GM21737 (cell line): ENCODE measurements at regions not wholly inside any gene's neighbourhood (a gene's known extent, or its start where the extent isn't known, plus 50 kb on each side); places are given as distances from the start of the nearest gene placed in this dataset.

Experiments used
- ATAC-seq: cut with Tn5 transposase; IDR thresholded peaks from one replicate; pipeline ENCODE4 v1.9.1; 2021; ENCODE audit warnings: mild to moderate bottlenecking, moderate library complexity; ENCODE audit not compliant: unreplicated experiment

GRCh38 chr5:107266100-107266499 lies 404.6 kb downstream of the EFNA5 start:
- no peak for ATAC-seq

GRCh38 chr5:107265193-107265592 lies 405.5 kb downstream of the EFNA5 start:
- no peak for ATAC-seq

DNA sequence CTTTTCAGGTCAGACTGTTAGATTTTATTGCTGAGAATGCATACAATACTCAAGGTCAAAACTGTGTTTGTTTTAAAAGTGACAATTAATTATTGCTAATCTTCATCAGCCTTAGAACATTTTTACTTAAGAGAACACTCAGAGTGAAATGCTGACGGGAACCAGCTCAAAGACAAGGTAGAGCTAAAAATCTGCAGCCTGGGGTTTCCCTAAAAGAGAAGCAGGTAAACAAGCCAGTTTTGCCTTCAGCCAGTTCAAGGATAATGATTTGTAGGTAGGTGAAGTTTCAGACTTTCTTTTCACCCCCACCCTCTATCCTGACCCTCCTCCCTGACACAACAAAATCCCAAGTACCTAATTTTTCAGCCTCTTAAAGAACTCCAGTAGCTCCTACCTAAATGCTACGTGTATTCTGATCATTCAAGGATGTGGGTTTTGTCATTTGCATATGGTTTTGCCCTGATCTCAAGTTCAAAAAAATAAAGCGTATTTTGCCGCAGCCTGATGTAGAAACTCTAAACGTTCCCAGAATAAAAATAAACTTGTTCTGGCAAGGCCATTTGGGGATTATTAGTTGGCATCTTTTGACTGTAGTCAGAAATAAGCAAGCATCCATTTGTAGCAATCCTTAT lies 407.2 kb downstream of the EFNA5 start:
- ATAC-seq, result peak; percentile 92

DNA sequence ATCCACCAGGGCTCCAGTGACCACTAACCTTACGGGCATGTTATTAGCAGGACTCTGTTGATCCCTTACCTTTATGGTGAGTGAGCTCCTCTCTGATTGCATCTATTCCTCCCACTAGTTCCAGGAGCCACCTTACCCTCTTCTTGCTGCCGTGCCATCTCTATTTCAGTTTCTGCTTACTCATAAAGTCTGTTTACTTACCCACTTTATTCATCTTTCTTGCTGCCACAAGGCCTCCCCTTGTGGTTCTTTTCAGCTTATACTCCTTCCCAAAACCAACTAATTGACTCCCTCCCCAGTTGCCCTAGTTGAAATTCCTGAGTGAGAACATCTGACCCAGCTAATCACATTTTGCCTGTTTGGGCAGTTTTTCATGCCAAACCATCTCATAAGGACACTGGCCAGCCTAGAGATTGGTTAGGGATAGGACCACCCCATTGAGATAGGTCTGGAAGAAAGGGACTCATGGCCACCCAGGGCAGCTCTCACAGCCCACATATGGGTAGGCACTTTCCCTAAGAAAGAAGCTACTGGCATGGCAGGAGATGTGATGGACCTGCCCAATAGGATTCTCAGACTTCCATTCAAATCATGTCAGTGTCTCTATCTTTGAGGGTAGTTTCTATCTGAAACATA lies 412.7 kb downstream of the EFNA5 start:
- ATAC-seq, result peak; percentile 77

GRCh38 chr5:107254902-107255234 lies 415.9 kb downstream of the EFNA5 start:
- no peak for ATAC-seq

- no peak for ATAC-seq
Observed at GRCh38 chr5:107254214-107254901, 416.4 kb downstream of the EFNA5 start.

DNA sequence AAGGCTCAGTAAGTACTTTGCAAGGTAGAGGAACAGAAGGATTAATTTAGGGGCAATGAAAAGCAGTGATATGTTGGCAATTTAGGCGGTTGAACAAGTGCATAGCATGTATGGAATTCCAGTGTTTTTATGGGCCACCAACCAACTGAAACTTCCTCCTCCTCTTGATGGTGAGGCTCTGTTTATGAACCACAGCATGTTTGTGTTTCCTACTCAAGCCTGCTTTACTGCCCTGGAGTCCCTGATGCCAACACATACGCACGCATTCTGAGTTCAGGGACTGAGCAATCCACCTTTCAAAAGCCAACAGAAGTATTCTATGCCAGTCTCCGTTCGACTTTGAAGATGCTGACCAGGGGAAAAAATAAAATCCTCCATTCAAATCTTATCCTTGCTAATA lies 417.5 kb downstream of the EFNA5 start:
- no peak for ATAC-seq

DNA sequence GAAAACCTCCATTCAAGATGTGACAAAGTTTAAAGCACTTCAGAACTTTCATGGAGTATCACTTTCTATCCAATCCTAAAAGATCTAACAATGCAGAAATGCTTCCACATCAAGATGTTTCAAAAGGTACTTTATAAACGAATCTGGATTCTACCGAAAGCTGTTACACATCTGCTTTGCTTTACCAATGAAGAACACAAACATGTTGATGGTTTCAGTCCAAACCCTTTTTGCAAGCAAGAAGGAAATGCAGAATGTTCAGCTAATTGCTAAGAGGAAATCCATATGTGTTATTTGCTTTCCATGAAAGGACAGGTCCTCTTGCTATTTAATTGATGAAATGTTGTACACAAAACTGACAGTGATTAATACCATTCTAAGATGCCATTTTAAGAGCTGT lies 419.6 kb downstream of the EFNA5 start:
- no peak for ATAC-seq

- no peak for ATAC-seq
Observed at GRCh38 chr5:107248066-107248695, 422.6 kb downstream of the EFNA5 start.

- ATAC-seq, result no peak
Observed at GRCh38 chr5:107247427-107247826, 423.3 kb downstream of the EFNA5 start.

GRCh38 chr5:107243220-107243579 lies 427.5 kb downstream of the EFNA5 start:
- ATAC-seq, result no peak

DNA sequence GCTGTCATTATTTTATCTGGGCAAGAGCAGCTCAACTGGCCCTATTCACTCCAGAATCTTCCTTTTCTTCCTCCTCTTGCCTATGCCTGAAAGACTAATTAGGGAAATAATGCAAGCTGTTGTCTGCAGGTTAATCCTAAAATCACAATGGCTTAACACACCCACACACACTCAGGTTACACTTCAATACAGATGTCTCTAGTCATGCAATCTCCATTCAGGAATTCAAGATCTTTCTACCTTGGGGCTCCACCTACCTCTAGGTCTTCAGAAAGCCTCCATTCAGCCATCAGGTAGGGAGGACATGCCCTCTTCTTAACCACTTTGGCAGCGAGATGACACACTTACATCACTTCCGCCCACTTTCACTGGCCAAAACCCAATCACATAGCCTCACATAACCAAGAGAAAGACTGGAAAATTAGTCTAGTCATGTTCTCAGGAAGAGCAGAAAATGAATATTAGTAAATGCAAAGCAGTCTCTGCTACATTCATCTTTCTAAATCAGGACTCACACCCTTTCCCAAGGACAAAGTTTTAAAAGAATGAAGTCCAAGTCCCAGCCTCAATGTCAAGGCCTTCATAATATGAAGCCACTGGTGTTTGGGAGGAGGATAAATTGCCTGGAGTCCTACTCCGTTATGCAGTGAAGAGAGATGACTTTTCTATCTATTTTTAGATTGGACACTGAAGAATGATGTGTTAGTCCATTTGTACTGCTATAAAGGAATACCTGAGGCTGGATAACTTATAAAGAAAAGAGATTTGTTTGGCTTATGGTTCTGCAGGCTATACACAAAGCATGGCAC lies 428.1 kb downstream of the EFNA5 start:
- ATAC-seq, result no peak

DNA sequence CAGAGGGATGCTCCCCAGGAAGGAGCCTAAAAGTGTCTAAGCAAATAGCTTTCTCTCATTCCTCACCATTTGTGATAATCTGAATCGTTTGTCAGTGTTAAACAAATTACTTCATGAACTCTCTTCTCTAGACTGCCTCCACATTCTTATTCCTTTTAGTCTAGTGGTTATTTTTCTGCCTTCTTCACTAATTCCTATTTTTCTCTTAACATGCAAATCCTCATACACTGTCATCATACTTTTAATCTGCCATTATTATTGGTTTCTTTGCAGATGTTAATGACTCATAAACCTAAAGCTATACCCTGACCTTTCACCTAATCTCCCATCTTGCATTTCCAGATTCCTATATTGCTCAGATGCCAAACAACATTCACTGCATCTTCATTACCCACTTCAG lies 428.9 kb downstream of the EFNA5 start:
- no peak for ATAC-seq

DNA sequence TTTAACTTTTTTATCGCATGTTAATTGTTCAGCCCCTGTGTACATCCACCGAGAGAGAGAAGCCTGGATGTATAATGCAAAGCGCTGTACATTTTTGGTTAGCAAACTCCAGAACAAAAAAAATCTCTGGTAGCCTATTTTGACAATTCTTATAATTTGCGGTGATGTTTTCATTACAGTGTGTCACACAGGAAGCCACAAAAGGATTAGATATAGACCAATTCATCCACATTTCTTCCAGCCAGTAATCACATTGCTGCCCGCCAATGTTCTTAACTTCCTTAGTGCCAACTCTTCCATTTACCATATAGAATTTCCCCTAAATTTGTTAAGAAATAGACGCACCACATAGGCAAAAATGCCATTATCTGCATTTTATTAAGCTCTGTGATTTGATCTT lies 435.6 kb downstream of the EFNA5 start:
- no peak for ATAC-seq

DNA sequence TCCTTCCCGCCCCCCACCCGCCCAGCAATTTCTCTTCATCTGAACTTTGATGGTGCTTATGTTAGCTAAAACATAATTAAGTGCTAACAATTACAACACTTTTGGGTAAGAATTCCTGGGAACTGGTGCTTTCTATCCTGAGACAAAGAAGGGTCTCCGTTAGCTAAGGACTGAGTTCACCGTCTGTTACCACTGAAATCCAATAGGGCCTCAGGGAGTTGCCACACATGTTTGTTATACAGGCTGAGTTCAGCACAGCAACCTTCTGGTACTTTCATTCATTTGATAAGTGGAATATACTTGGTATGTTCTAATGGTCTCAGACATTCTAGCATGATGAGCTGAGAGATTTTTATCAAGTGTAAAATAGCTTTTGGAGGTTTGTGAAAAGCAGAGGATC lies 437.9 kb downstream of the EFNA5 start:
- ATAC-seq, result no peak

DNA sequence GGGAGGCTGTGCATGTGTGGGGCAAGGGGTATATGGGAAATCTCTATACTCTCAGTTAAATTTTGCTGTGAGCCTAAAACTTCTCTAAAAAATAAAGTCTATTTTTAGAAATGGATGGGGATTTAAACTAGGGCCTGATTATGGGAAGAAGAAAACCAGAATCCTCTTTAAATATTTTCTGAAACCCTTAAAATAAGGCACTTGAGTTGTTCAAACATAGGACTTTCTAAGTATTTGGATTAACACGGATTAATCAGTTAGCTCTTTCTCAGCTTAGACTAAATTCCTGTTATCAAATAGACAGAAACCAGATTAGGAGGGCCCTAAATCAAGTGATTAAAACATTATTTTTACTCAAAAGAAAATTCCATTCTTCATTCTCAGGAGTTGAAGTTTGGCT lies 438.4 kb downstream of the EFNA5 start:
- ATAC-seq, result no peak

DNA sequence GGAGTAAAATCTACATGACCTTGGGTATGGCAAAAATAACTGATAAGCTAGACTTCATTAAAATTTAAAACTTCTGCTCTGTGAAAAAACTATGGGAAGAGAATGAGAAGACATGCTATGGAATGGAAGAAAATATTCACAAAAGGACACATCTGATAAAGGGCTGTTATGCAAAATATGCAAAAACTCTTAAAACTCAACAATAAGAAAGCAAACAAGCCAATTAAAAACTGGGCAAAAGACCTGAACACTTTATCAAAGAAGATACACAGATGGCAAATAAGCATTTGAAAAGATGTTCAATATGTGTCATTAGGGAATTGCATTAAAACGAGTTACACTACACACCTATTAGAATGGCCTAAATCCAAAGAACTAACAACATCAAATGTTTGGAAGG lies 439.5 kb downstream of the EFNA5 start:
- ATAC-seq, result no peak

GRCh38 chr5:107230367-107230766 lies 440.4 kb downstream of the EFNA5 start:
- no peak for ATAC-seq

GRCh38 chr5:107228226-107228625 lies 442.5 kb downstream of the EFNA5 start:
- ATAC-seq, result no peak

GRCh38 chr5:107224272-107224671 lies 446.5 kb downstream of the EFNA5 start:
- ATAC-seq, result no peak

GRCh38 chr5:107223066-107223465 lies 447.7 kb downstream of the EFNA5 start:
- ATAC-seq, result no peak
